GM12891 (cell line): ENCODE measurements at regions not wholly inside any gene's neighbourhood (a gene's known extent, or its start where the extent isn't known, plus 50 kb on each side); places are given as distances from the start of the nearest gene placed in this dataset.

Experiments used
- POLR2A ChIP-seq: IDR thresholded peaks from 2 replicates; pipeline ENCODE4 v1.6.1; 2011; ENCODE audit warnings: low read depth, low read length, control low read depth
- POLR2AphosphoS5 ChIP-seq: IDR thresholded peaks from 2 replicates; pipeline ENCODE4 v1.6.1; 2011; ENCODE audit warnings: low read depth, low read length, control low read depth
- SPI1 ChIP-seq: IDR thresholded peaks from 2 replicates; pipeline ENCODE4 v1.6.1; 2011; ENCODE audit warnings: low read depth, low read length, control low read depth
- TAF1 ChIP-seq: IDR thresholded peaks from 2 replicates; pipeline ENCODE4 v1.6.1; 2011; ENCODE audit warnings: low read depth, low read length, control low read depth

DNA sequence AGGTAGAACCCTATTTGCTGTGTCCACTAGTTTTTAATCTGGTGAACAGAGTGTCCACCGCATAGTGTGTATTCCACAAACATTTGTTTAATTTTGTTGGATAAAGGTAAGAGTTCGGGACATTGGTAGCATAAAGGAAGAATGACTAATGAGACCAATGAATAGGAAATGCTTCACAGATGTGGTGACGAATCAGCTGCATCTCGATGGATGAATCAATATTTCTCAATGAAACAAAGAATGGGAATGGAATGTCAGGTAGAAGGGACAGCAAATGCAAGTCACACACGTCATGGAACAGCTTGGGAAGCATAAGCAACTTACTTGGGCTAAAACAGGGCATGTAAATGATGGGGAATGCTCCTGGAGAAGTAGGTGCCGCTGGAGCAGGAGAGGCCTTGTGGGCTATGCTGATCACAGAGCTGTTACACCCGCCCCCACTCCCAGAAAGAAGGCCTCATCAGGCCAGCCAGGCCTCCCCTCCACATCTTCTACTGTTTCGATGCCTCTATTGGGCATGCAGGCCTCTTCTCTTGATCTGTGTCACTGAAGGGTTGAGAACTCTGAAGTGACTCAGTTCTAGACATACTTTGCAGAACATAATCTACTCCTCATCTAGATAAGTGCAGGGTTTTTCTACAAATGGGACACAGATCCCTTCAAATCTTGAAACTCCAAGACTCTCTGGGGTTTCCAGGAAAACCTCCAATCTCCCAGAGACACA lies 120.0 kb upstream of the GADL1 start:
- TF ChIP-seq TAF1 (no peak), SPI1 (no peak), POLR2A (no peak), POLR2AphosphoS5 (no peak)
